Mucosa of descending colon (tissue), 3 donors: ENCODE measurements at regions not wholly inside any gene's neighbourhood (a gene's known extent, or its start where the extent isn't known, plus 50 kb on each side); places are given as distances from the start of the nearest gene placed in this dataset.

Experiments
- ATAC-seq: fragments of 200-7000 bp; cut with Tn5 transposase; one replicate; pipeline ENCODE4 v1.9.1; 2020; ENCODE audit warnings: mild to moderate bottlenecking, moderate library complexity
- DNase-seq, 3 donors: peaks; one replicate each; pipeline ENCODE4 v3.0.0-alpha.2; 2020
- H3K36me3 ChIP-seq: fragments of 200-600 bp; one replicate; pipeline ENCODE4 v1.8.0; 2021; ENCODE audit warnings: low read depth, mild to moderate bottlenecking
- H3K4me1 ChIP-seq: fragments of 200-600 bp; one replicate; pipeline ENCODE4 v1.8.0; 2021; ENCODE audit warnings: low read depth, mild to moderate bottlenecking
- H3K4me3 ChIP-seq: fragments of 200-600 bp; one replicate; pipeline ENCODE4 v1.8.0; 2021; ENCODE audit warnings: mild to moderate bottlenecking
- H3K9me3 ChIP-seq: fragments of 200-600 bp; one replicate; pipeline ENCODE4 v1.8.0; 2021; ENCODE audit warnings: mild to moderate bottlenecking
- CTCF ChIP-seq: fragments of 200-600 bp; IDR thresholded peaks from one replicate; pipeline ENCODE4 v1.8.0; 2022; ENCODE audit warnings: antibody characterized with exemption, mild to moderate bottlenecking
- intact Hi-C, 2 donors: fragments of 100-400 bp; cut with DNase I in 1 of 2; cut with micrococcal nuclease in 1 of 2; formaldehyde crosslinking; loops; one replicate each; pipeline versions ENCODE4 v1.11.0 to v1.11.1; 2022; cut with DNase I, micrococcal nuclease
- donor health status: DM: no; HTN: no; CAD: no; lungs with moderate emphysema.
- donor health status: DM: no; HTN: no; CAD: no.
- donor health status: DM: no; HTN: yes; CAD: no.

- ATAC-seq (no peak), DNase-seq (no peak)
- no peaks in the 10 kb centered on the region for H3K9me3 ChIP-seq
- intact Hi-C loops: no loop called here
- no peak for TF ChIP-seq CTCF
- no peaks in the 10 kb centered on the region for H3K4me1 ChIP-seq
- H3K36me3 ChIP-seq: no peaks in the 10 kb centered on the region
- no peak overlapping the region for H3K4me3 ChIP-seq
These were observed 87.1 kb upstream of the KCNA1 start for GRCh38 chr12:4822572-4822971.

GRCh38 chr12:4824380-4824779 lies 85.3 kb upstream of the KCNA1 start:
- no peak for TF ChIP-seq CTCF
- Histone ChIP-seq H3K9me3 (no peaks in the 10 kb centered on the region), H3K4me3 (no peak overlapping the region), H3K4me1 (no peaks in the 10 kb centered on the region), H3K36me3 (no peaks in the 10 kb centered on the region)
- DNase-seq (no peak), ATAC-seq (no peak)
- intact Hi-C loops: no loop called here

DNA sequence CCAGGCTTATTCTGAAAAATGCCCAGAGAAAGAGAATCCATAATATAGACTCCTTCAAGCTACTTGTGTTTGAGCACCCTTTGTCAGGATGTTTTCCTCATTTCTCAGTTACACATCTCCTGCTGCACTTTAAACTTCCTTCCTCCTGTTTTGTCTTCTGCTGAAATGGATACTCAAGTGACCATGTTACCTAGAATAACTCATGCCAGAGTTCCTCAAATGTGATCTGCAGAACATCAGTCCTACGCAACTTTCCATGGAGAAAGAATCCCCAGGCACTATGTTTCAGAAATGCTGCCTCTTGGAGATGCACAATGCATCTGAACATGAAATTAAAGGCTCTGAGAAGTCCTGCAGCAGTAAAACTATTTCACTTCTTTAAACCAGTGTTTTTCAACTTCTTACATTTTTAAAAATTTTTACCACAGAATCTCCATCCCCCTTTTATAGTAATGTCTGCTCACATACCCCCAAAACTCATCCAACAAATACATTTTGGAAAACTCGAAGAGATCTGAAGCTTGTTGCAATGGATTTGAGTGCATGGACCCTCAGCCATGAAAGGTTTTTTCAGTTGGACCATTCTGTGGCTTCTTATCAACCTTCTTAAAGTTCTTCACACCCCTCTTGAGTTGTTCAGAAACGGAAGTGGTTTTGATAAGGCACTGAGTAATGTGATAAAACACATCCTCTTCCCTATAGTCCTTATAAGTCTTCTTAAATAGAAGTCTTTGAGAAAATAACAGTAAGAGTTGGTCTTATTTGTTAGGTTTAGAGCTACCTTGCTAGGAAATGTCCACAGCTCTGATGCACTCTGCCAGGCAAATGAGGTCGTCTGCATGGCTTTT lies 84.5 kb upstream of the KCNA1 start:
- DNase-seq (no peak), ATAC-seq (no peak)
- Histone ChIP-seq H3K36me3 (no peaks in the 10 kb centered on the region), H3K9me3 (no peaks in the 10 kb centered on the region), H3K4me1 (no peaks in the 10 kb centered on the region), H3K4me3 (no peak overlapping the region)
- intact Hi-C loops: no loop called here
- no peak for TF ChIP-seq CTCF

- no peaks in the 10 kb centered on the region for H3K9me3 ChIP-seq
- H3K4me1 ChIP-seq: no peaks in the 10 kb centered on the region
- no peak overlapping the region for H3K4me3 ChIP-seq
- no peaks in the 10 kb centered on the region for H3K36me3 ChIP-seq
- intact Hi-C loops: no loop called here
- DNase-seq (no peak), ATAC-seq (no peak)
- no peak for TF ChIP-seq CTCF
These were observed 82.8 kb upstream of the KCNA1 start for GRCh38 chr12:4826909-4827308.

DNA sequence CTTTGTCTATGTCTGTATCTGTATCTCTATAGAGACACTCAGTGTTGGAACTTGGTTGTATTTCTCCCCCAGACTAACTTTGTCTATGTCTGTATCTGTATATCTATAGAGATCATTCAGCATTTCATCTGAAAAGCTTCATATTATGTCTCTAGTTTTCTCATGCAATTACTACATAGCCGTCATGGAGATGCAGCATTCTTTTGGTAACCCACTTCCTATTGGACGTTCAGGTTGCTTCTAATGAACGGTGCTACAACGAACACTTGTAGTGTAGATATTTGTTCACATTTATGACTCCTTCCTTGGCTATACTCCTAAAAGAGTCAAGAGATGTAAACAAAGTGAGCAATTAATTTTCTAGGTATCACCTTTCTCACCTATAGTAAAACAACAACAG lies 81.5 kb upstream of the KCNA1 start:
- Histone ChIP-seq H3K36me3 (no peaks in the 10 kb centered on the region), H3K4me1 (no peaks in the 10 kb centered on the region), H3K9me3 (no peaks in the 10 kb centered on the region), H3K4me3 (no peak overlapping the region)
- TF ChIP-seq CTCF: no peak
- intact Hi-C loops: no loop called here
- ATAC-seq (no peak), DNase-seq (no peak)
